WTC11 (cell line): ENCODE measurements at regions not wholly inside any gene's neighbourhood (a gene's known extent, or its start where the extent isn't known, plus 50 kb on each side); places are given as distances from the start of the nearest gene placed in this dataset.
A peak's percentile ranks its signal among the peaks of the same experiment; 100 is the strongest.

ENCODE experiments used
- ATAC-seq: fragments of 200-7000 bp; cut with Tn5 transposase; 2 replicates; pipeline ENCODE4 v1.10.0; 2021; ENCODE audit warnings: mild to moderate bottlenecking, moderate library complexity
- CTCF ChIA-PET: fragments of 300-600 bp; sonication (Branson Sonifier 250); formaldehyde crosslinking; loops from one replicate; lab custom pipeline; 2021; ENCODE audit warnings: antibody characterized with exemption; lab: Charles Lee
- POLR2A ChIA-PET: fragments of 350-600 bp; sonication (Branson Sonifier 250); formaldehyde crosslinking; loops from one replicate; lab custom pipeline; 2021; ENCODE audit warnings: antibody characterized with exemption; lab: Charles Lee
- DNase-seq: peaks from one replicate; pipeline ENCODE4 v3.0.0; 2021; ENCODE audit warnings: low spot score
- H3K27ac Mint-ChIP-seq: 2 replicates; pipeline ENCODE4 v1.8.0; 2021; ENCODE audit warnings: mixed read lengths
- H3K27me3 Mint-ChIP-seq: 2 replicates; pipeline ENCODE4 v1.8.0; 2021; ENCODE audit warnings: low read depth, mild to moderate bottlenecking, moderate library complexity, mixed read lengths
- H3K36me3 Mint-ChIP-seq: 2 replicates; pipeline ENCODE4 v1.8.0; 2021; ENCODE audit warnings: mixed read lengths
- H3K4me1 Mint-ChIP-seq: 2 replicates; pipeline ENCODE4 v1.8.0; 2022; ENCODE audit warnings: mixed read lengths
- H3K4me3 Mint-ChIP-seq: 2 replicates; pipeline ENCODE4 v1.8.0; 2021; ENCODE audit warnings: mild to moderate bottlenecking, moderate library complexity, mixed read lengths
- H3K9me3 Mint-ChIP-seq: 2 replicates; pipeline ENCODE4 v1.8.0; 2021; ENCODE audit warnings: mixed read lengths
- CREM ChIP-seq: sonication (generic); formaldehyde crosslinking; IDR thresholded peaks from 2 replicates; pipeline ENCODE4 v1.8.1; 2022; ENCODE audit warnings: mild to moderate bottlenecking, missing genetic modification reagents, moderate library complexity
- ELF4 ChIP-seq: sonication (generic); formaldehyde crosslinking; IDR thresholded peaks from 2 replicates; pipeline ENCODE4 v1.8.1; 2022; ENCODE audit warnings: low read depth, mild to moderate bottlenecking, moderate library complexity, missing genetic modification reagents
- EMX1 ChIP-seq: fragments of 250-450 bp; sonication (Bioruptor Pico); IDR thresholded peaks from 2 replicates; pipeline ENCODE4 v1.8.0; 2021; ENCODE audit warnings: mild to moderate bottlenecking
- ETV6 ChIP-seq: sonication (generic); formaldehyde crosslinking; IDR thresholded peaks from 2 replicates; pipeline ENCODE4 v1.8.1; 2022; ENCODE audit warnings: mild to moderate bottlenecking, missing genetic modification reagents
- FOXJ3 ChIP-seq: sonication (generic); formaldehyde crosslinking; IDR thresholded peaks from 2 replicates; pipeline ENCODE4 v1.9.0; 2021; ENCODE audit warnings: missing genetic modification reagents, mild to moderate bottlenecking, borderline replicate concordance
- GTF2I ChIP-seq: fragments of 250-450 bp; sonication (Bioruptor Pico); conservative IDR thresholded peaks from 2 replicates; pipeline ENCODE4 v1.4.0; 2021; ENCODE audit warnings: mild to moderate bottlenecking
- NFE2L1 ChIP-seq: sonication (generic); formaldehyde crosslinking; IDR thresholded peaks from 2 replicates; pipeline ENCODE4 v1.8.1; 2023; ENCODE audit warnings: missing genetic modification reagents
- NFYB ChIP-seq: sonication (generic); formaldehyde crosslinking; conservative IDR thresholded peaks from 2 replicates; pipeline ENCODE4 v1.8.0; 2022; ENCODE audit warnings: low read depth, missing genetic modification reagents
- OVOL2 ChIP-seq: fragments of 250-450 bp; sonication (Bioruptor Pico); IDR thresholded peaks from 2 replicates; pipeline ENCODE4 v1.9.0; 2021; ENCODE audit warnings: mild to moderate bottlenecking, borderline replicate concordance
- PRRX2 ChIP-seq: fragments of 250-450 bp; sonication (Bioruptor Pico); IDR thresholded peaks from 2 replicates; pipeline ENCODE4 v1.8.0; 2021; ENCODE audit warnings: mild to moderate bottlenecking
- SP1 ChIP-seq: sonication (generic); formaldehyde crosslinking; conservative IDR thresholded peaks from 2 replicates; pipeline ENCODE4 v1.8.1; 2022; ENCODE audit warnings: missing genetic modification reagents
- ZNF121 ChIP-seq: sonication (generic); formaldehyde crosslinking; IDR thresholded peaks from 2 replicates; pipeline ENCODE4 v1.8.0; 2023; ENCODE audit warnings: missing genetic modification reagents
- ZNF232 ChIP-seq: sonication (generic); formaldehyde crosslinking; IDR thresholded peaks from 2 replicates; pipeline ENCODE4 v1.8.0; 2022; ENCODE audit warnings: mild to moderate bottlenecking, missing genetic modification reagents
- ZNF263 ChIP-seq: sonication (generic); formaldehyde crosslinking; IDR thresholded peaks from 2 replicates; pipeline ENCODE4 v1.8.1; 2022; ENCODE audit warnings: low read depth, mild to moderate bottlenecking, moderate library complexity, missing genetic modification reagents
- ZNF317 ChIP-seq: sonication (generic); formaldehyde crosslinking; IDR thresholded peaks from 2 replicates; pipeline ENCODE4 v1.8.1; 2023; ENCODE audit warnings: low read depth, mild to moderate bottlenecking, moderate library complexity, missing genetic modification reagents, borderline replicate concordance
- ZNF416 ChIP-seq: fragments of 250-450 bp; sonication (Bioruptor Pico); IDR thresholded peaks from 2 replicates; pipeline ENCODE4 v1.9.0; 2021; ENCODE audit warnings: mild to moderate bottlenecking, inconsistent platforms
- ZNF423 ChIP-seq: fragments of 250-450 bp; sonication (Bioruptor Pico); IDR thresholded peaks from 2 replicates; pipeline ENCODE4 v2.1.2; 2022; ENCODE audit warnings: mild to moderate bottlenecking, moderate library complexity
- TF ChIP-seq, protein P1 (sequence below): sonication (generic); formaldehyde crosslinking; IDR thresholded peaks from 2 replicates; pipeline ENCODE4 v1.8.0; 2022; ENCODE audit warnings: mild to moderate bottlenecking, missing genetic modification reagents
- TF ChIP-seq, protein P2 (sequence below): sonication (generic); formaldehyde crosslinking; IDR thresholded peaks from 2 replicates; pipeline ENCODE4 v1.8.0; 2022; ENCODE audit warnings: mild to moderate bottlenecking, missing genetic modification reagents
- TF ChIP-seq, protein P3 (sequence below): fragments of 250-450 bp; sonication (Bioruptor Pico); IDR thresholded peaks from 2 replicates; pipeline ENCODE4 v1.9.0; 2021; ENCODE audit warnings: mild to moderate bottlenecking
- TF ChIP-seq, protein P4 (sequence below): fragments of 250-450 bp; sonication (Bioruptor Pico); IDR thresholded peaks from 2 replicates; pipeline ENCODE4 v1.9.0; 2021; ENCODE audit warnings: moderate library complexity, mild to moderate bottlenecking, inconsistent platforms, borderline replicate concordance
- TF ChIP-seq, protein P5 (sequence below): sonication (generic); formaldehyde crosslinking; IDR thresholded peaks from 2 replicates; pipeline ENCODE4 v1.8.1; 2023; ENCODE audit warnings: mild to moderate bottlenecking, missing genetic modification reagents, moderate library complexity
- TF ChIP-seq, protein P6 (sequence below): sonication (generic); formaldehyde crosslinking; IDR thresholded peaks from 2 replicates; pipeline ENCODE4 v1.8.0; 2023; ENCODE audit warnings: mild to moderate bottlenecking, missing genetic modification reagents
- TF ChIP-seq, protein P7 (sequence below): sonication (generic); formaldehyde crosslinking; IDR thresholded peaks from 2 replicates; pipeline ENCODE4 v1.8.1; 2023; ENCODE audit warnings: mild to moderate bottlenecking, missing genetic modification reagents, moderate library complexity
- TF ChIP-seq, protein P8 (sequence below): sonication (generic); formaldehyde crosslinking; IDR thresholded peaks from 2 replicates; pipeline ENCODE4 v1.8.0; 2022; ENCODE audit warnings: mild to moderate bottlenecking, missing genetic modification reagents

DNA sequence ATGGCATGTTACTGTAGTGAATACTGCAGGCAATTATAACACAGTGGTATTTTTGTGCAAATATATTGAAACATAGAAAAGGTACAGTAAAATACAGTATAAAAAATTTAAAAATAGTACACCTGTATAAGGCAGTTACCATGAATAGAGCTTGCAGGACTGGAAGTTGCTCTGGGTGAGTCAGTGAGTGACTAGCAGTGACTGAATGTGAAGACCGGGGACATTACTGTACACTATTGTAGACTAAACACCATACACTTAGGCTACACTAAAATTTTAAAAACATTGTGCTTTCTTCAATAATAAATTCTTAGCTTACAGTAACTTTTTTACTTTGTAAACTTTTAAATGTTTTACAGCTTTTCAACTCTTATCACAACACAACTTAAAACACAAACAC, 181.7 kb downstream of the GALC start:
- ATAC-seq = no peak
- CTCF ChIA-PET = no interaction called here
- H3K27me3 Mint-ChIP-seq = no peaks in the 10 kb centered on the region
- peaks cover 8% of the 10 kb centered on the region for H3K4me1 Mint-ChIP-seq
- no peaks in the 10 kb centered on the region for H3K36me3 Mint-ChIP-seq
- TF ChIP-seq ELF4 (CRISPR knock-in tag) = no peak
- TF ChIP-seq, protein P1, sequence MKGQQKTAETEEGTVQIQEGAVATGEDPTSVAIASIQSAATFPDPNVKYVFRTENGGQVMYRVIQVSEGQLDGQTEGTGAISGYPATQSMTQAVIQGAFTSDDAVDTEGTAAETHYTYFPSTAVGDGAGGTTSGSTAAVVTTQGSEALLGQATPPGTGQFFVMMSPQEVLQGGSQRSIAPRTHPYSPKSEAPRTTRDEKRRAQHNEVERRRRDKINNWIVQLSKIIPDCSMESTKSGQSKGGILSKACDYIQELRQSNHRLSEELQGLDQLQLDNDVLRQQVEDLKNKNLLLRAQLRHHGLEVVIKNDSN (CRISPR knock-in tag) = no peak
- TF ChIP-seq ZNF317 = no peak
- TF ChIP-seq ZNF232 (CRISPR knock-in tag) = no peak
- TF ChIP-seq OVOL2 = no peak
- TF ChIP-seq ETV6 (CRISPR knock-in tag) = no peak
- TF ChIP-seq ZNF416 = no peak
- TF ChIP-seq, protein P2, sequence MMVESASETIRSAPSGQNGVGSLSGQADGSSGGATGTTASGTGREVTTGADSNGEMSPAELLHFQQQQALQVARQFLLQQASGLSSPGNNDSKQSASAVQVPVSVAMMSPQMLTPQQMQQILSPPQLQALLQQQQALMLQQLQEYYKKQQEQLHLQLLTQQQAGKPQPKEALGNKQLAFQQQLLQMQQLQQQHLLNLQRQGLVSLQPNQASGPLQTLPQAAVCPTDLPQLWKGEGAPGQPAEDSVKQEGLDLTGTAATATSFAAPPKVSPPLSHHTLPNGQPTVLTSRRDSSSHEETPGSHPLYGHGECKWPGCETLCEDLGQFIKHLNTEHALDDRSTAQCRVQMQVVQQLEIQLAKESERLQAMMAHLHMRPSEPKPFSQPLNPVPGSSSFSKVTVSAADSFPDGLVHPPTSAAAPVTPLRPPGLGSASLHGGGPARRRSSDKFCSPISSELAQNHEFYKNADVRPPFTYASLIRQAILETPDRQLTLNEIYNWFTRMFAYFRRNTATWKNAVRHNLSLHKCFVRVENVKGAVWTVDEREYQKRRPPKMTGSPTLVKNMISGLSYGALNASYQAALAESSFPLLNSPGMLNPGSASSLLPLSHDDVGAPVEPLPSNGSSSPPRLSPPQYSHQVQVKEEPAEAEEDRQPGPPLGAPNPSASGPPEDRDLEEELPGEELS (CRISPR knock-in tag) = no peak
- no peak for TF ChIP-seq FOXJ3 (CRISPR knock-in tag)
- no peak for TF ChIP-seq SP1
- TF ChIP-seq, protein P3, sequence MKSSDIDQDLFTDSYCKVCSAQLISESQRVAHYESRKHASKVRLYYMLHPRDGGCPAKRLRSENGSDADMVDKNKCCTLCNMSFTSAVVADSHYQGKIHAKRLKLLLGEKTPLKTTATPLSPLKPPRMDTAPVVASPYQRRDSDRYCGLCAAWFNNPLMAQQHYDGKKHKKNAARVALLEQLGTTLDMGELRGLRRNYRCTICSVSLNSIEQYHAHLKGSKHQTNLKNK (CRISPR knock-in tag) = no peak
- no peak for TF ChIP-seq ZNF263 (CRISPR knock-in tag)
- no peak for TF ChIP-seq CREM
- no peak for TF ChIP-seq EMX1
- TF ChIP-seq NFE2L1 (CRISPR knock-in tag) = no peak
- TF ChIP-seq, protein P4, sequence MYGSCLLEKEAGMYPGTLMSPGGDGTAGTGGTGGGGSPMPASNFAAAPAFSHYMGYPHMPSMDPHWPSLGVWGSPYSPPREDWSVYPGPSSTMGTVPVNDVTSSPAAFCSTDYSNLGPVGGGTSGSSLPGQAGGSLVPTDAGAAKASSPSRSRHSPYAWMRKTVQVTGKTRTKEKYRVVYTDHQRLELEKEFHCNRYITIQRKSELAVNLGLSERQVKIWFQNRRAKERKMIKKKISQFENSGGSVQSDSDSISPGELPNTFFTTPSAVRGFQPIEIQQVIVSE (CRISPR knock-in tag) = no peak
- no peak for TF ChIP-seq ZNF423 (CRISPR knock-in tag)
- TF ChIP-seq, all 79 proteins: peak for 0
- H3K4me3 Mint-ChIP-seq = no peak overlapping the region
- POLR2A ChIA-PET = no interaction called here
- peaks cover 14% of the 10 kb centered on the region for H3K9me3 Mint-ChIP-seq
- DNase-seq = no peak
- no peak overlapping the region for H3K27ac Mint-ChIP-seq

DNA sequence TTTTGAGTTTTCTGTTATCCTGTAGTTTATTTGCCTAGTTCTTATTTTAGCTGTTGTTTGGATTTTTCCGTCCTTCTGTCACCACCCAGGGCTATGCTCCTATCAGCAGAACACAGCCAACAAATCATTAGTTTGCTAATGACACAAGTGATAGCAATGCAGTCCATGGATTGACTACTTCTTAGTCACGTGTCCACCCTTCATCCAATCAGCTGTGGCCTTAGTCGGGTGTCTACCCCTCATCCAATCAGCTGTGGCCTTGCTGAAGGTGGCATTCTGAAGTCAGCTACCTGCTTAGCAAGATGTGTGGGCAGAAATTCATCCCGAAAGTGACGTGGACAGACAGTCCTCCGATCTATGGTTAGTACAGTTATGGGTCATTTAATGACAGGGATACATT, 182.3 kb downstream of the GALC start:
- H3K9me3 Mint-ChIP-seq = peaks cover 14% of the 10 kb centered on the region
- peaks cover 8% of the 10 kb centered on the region for H3K4me1 Mint-ChIP-seq
- H3K27ac Mint-ChIP-seq = no peak overlapping the region
- H3K4me3 Mint-ChIP-seq = no peak overlapping the region
- H3K27me3 Mint-ChIP-seq = no peaks in the 10 kb centered on the region
- no peaks in the 10 kb centered on the region for H3K36me3 Mint-ChIP-seq
- DNase-seq = no peak
- POLR2A ChIA-PET = no interaction called here
- CTCF ChIA-PET = no interaction called here
- ATAC-seq = no peak
- 0 out of 2 replicates have a peak, but pooled peaks have one; percentile 9 for TF ChIP-seq NFYB (CRISPR knock-in tag)
- TF ChIP-seq, protein P4 (CRISPR knock-in tag) = no peak
- TF ChIP-seq, protein P5, sequence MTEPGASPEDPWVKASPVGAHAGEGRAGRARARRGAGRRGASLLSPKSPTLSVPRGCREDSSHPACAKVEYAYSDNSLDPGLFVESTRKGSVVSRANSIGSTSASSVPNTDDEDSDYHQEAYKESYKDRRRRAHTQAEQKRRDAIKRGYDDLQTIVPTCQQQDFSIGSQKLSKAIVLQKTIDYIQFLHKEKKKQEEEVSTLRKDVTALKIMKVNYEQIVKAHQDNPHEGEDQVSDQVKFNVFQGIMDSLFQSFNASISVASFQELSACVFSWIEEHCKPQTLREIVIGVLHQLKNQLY (CRISPR knock-in tag) = no peak

DNA sequence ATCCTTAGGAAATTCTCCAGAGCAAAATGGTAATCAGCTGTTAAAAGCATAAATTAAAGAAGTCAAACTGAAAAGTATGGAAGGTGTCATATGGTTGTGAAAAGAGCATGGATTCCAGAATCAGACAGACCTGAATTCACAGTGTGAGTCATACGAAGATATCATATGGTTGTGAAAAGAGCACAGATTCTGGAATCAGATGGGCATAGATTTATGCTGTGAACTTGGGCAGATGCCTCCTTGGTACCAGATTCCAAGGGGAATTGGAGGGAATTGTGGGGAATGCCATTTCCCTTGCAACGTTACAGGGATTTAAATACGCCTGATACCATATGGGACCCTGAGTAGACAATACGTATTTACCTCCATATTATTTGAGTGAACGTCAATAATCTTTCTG, 183.7 kb downstream of the GALC start:
- no peak for ATAC-seq
- H3K4me3 Mint-ChIP-seq = no peak overlapping the region
- no peak for DNase-seq
- ChIA-PET POLR2A (no interaction called here), CTCF (no interaction called here)
- no peaks in the 10 kb centered on the region for H3K27me3 Mint-ChIP-seq
- H3K9me3 Mint-ChIP-seq = peaks cover 24% of the 10 kb centered on the region
- peaks cover 8% of the 10 kb centered on the region for H3K4me1 Mint-ChIP-seq
- H3K36me3 Mint-ChIP-seq = peaks cover 3% of the 10 kb centered on the region; the same call in 1 of the 2 replicates
- no peak overlapping the region for H3K27ac Mint-ChIP-seq
- TF ChIP-seq, protein P6, sequence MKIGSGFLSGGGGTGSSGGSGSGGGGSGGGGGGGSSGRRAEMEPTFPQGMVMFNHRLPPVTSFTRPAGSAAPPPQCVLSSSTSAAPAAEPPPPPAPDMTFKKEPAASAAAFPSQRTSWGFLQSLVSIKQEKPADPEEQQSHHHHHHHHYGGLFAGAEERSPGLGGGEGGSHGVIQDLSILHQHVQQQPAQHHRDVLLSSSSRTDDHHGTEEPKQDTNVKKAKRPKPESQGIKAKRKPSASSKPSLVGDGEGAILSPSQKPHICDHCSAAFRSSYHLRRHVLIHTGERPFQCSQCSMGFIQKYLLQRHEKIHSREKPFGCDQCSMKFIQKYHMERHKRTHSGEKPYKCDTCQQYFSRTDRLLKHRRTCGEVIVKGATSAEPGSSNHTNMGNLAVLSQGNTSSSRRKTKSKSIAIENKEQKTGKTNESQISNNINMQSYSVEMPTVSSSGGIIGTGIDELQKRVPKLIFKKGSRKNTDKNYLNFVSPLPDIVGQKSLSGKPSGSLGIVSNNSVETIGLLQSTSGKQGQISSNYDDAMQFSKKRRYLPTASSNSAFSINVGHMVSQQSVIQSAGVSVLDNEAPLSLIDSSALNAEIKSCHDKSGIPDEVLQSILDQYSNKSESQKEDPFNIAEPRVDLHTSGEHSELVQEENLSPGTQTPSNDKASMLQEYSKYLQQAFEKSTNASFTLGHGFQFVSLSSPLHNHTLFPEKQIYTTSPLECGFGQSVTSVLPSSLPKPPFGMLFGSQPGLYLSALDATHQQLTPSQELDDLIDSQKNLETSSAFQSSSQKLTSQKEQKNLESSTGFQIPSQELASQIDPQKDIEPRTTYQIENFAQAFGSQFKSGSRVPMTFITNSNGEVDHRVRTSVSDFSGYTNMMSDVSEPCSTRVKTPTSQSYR (CRISPR knock-in tag) = no peak
- TF ChIP-seq, protein P7, sequence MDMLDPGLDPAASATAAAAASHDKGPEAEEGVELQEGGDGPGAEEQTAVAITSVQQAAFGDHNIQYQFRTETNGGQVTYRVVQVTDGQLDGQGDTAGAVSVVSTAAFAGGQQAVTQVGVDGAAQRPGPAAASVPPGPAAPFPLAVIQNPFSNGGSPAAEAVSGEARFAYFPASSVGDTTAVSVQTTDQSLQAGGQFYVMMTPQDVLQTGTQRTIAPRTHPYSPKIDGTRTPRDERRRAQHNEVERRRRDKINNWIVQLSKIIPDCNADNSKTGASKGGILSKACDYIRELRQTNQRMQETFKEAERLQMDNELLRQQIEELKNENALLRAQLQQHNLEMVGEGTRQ (CRISPR knock-in tag) = no peak
- TF ChIP-seq, protein P8, sequence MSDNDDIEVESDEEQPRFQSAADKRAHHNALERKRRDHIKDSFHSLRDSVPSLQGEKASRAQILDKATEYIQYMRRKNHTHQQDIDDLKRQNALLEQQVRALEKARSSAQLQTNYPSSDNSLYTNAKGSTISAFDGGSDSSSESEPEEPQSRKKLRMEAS (CRISPR knock-in tag) = no peak
- TF ChIP-seq NFYB (CRISPR knock-in tag) = no peak
- TF ChIP-seq GTF2I = no peak
- no peak for TF ChIP-seq ZNF121
- no peak for TF ChIP-seq PRRX2 (CRISPR knock-in tag)
